GM21723 (cell line): ENCODE measurements at regions not wholly inside any gene's neighbourhood (a gene's known extent, or its start where the extent isn't known, plus 50 kb on each side); places are given as distances from the start of the nearest gene placed in this dataset.

Experiments
- ATAC-seq: cut with Tn5 transposase; IDR thresholded peaks from one replicate; pipeline ENCODE4 v1.9.1; 2021; ENCODE audit warnings: mild to moderate bottlenecking, moderate library complexity; ENCODE audit not compliant: unreplicated experiment

DNA sequence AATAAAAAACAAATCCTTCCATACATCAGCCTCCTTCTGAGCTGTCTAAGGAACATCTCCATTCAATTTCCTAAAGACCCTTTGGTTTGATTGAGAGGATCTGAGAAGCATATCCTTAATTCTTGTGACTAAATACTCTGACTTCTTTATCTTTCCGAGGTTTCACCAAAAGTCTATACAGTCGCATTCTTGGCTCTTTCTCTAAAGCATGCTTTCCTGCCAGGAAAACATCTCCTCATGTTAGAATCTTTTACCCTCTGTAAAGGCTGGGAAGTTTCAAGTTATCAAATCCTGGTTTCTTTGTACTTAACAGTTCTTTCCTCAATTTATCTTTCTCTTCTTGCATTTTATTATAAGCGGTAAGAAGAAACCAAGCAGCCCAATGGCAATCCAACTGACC, 630.4 kb downstream of the PTPRC start:
- no peak for ATAC-seq

DNA sequence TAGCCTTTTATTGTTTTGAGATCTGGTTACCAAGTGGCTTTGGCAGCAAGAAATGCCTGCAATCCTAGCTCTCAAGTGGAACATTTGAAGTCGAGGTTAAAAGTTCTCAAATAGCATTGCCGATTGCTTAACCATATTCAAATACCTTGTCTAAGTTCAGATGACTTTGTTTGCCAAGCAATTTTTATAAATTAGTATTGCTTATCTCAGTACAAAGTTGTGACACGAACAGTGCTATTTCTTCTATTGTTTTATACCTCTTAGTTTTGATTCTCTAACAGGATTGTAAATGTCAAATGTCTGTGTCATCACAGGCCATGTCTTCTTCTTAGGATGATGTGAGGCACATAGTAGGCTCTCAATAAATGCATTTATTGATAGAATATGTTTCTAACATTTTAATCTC, 633.3 kb downstream of the PTPRC start:
- no peak for ATAC-seq

DNA sequence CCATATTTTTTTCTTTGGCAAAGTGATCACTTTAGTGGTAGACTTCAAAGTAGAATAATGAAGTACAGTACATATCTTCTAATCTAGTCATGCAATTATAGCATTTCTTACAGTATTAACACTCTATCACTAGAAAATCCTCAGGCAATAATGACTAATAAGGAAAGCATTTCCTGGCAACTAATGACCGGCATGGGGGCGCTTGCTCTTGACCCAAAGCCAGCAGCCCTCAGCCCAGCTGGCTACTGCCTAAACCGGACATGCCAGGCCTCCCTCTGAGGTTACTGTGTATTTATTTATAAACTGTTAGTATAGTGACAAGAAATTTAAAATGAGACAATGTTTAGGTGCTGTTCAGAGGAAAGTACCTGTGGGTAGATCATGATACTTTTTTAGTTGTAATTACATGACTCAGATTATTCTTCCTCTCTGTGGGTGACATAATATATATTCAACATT, 633.8 kb downstream of the PTPRC start:
- ATAC-seq, result peak; percentile 56

DNA sequence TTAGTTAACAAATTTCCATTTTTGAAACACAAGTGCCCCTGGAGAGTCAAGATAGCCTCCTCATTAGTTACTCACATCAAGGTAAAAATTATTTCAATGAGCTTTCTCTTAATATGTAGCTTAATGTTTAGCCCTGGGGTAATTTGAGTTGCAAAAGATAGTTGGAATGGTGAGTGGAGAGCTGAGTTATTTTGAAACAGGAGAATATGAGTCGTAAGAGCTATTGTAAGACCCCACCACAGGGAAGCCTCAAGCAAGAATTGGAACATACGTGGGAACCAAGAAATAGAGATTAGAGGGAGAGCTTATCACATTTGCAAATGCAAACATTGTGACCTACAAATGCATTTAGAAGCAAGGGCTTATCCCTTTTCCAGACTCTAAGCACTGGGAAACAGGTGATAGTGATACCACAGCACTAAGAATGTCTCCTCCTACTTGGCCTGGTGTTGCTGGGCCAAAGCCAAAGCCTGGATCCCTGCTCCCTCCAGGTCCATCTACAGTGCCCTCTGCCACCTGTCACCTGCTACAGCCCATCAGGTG, 635.1 kb downstream of the PTPRC start:
- no peak for ATAC-seq

DNA sequence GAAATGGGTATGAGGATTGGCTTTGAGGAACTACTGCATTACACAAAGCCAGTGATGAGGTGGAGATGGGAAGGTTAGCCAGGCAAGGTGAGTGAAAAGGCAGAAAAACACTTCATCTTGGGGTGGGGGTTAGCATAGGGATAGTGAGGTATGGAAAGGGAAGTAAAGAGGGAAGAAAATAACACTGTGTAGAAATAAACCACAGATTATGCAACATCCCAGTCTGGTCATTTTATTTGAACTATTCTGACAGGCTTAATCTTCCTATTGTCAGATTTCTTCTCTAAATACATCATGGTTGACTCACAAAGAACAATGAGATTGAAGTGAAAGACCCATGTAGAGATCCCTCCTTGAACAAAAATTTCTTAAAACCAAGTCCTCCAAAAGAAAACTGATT, 640.2 kb downstream of the PTPRC start:
- ATAC-seq, result no peak

DNA sequence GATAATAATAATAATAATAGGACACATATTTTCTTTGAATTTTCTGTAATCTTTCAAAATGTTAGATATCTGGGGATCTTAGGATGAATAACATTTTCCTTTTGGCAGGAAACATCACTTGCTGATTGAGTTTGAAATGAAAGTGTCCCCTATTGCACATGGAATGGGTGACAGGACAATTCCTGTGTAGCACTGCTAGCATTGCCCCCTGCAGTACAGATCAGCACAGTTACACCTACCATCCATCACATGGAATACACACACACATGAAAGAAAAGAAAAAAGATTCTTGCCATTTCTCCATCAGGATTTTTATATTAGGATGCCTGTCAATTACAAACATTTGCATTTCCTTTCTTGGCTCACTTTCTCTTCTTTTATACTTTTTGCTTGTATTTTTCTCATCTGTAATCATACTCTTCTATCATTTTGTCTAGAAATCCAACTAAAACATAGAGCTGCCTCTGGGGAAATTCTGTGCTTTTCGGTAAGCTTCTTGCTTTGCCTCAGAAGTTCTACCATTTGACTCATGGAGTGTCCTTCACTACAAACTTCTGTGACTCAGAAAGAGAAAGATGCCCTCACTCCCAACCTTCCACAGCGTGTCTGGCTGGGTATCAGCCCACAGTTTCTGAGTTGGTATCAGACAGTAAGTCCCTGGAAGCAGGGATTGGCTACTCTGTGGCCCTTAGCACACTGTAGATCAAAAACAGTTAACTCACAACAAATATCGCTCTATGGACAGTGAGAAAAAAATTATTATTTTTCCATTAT, 641.2 kb downstream of the PTPRC start:
- ATAC-seq, result no peak

DNA sequence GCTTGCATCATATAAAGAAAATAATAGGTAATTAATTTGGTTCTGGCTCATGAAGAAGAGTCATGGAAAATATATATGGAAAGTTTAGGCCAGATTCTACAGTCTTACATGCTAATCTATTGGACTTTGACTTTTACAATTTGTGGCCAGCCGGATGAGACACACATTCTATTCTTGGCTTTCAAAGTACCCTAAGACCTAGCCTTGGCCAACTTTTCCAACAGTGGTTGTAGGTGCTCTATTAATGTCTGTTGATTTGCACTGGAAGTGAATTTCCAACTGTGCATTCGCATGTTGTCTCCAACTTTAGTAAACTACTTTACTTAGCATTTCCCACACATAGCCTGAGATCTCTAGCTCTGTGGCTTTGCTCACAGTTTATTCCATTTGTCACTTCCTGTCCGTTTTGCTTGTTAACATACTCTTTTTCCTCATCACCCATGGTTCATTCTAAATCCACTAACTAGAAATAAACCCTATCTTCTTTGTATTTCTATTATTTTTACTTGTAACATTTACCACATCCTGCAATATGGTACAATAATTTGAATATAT, 644.0 kb downstream of the PTPRC start:
- no peak for ATAC-seq

DNA sequence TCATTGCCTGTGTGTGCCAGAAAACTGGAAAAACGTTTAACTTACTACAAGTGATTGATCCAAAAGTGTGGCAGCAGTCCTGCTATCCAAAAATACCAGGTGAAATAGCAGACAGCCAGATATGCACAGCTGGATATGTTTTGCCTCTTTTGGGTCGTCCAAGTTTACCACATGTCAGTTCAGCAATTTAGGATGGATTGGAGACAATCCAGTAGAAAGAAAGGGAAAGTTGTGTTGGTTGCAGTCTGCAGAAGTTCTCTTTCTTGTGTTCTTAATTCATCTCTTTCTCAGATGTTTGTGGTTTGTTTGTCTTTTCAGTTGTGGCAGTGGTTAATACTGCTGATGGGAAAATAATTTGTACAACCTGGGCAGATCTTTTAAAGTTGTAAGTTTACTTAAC, 645.0 kb downstream of the PTPRC start:
- no peak for ATAC-seq

DNA sequence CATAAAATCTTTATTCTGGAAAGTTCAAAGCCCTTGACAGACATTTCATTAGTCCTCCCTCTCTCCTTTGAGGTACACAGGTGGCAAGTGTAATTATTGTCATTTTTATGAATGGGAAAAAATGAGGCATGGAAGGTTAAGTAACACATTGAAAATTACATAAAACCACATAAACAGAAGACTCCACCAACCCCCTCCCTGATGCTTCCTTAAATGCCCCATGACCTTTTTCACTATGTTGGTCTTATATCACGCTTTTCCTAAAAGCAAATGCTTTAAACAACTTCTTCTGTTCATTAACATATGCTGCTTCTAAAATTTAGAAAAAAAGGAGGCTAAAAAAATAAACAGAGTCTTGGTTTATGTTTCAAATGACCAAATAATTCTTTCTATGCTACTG, 648.4 kb downstream of the PTPRC start:
- no peak for ATAC-seq

DNA sequence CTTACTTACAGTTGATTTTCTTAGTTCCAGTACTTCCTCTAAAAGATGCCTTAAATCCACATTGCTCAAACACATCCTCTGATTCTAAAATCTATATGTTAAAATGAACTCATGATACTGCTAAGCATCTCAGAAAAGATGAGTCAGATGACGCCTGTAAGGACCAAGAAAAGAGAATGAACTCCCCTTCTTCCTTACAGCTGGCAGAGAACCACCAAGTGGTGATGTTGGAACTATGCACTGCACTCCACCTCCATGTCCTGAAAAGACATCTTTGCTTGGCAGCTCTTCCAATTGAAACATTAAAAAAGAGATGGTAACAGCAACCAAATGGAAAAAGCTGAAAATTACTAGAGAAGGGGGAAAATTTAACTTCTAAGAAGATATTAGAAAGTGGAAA, 648.8 kb downstream of the PTPRC start:
- ATAC-seq, result no peak

DNA sequence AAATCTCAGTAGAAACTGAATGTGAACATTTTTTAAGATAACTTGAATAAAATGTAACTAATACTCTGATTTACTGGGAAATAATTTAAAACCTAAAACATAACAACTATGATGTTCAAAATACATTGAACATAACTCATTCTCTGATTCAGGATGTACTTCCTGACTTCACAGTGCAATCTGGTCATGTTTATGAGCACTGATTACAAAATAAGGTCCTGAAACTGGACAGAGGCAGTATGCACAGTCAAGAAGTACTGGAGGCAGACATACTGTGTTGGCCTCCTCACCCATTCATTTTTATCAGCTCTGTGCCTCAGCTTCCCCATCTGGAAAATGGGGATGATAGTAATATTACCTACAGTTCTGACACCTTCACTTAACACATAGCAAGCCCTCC, 651.3 kb downstream of the PTPRC start:
- no peak for ATAC-seq

DNA sequence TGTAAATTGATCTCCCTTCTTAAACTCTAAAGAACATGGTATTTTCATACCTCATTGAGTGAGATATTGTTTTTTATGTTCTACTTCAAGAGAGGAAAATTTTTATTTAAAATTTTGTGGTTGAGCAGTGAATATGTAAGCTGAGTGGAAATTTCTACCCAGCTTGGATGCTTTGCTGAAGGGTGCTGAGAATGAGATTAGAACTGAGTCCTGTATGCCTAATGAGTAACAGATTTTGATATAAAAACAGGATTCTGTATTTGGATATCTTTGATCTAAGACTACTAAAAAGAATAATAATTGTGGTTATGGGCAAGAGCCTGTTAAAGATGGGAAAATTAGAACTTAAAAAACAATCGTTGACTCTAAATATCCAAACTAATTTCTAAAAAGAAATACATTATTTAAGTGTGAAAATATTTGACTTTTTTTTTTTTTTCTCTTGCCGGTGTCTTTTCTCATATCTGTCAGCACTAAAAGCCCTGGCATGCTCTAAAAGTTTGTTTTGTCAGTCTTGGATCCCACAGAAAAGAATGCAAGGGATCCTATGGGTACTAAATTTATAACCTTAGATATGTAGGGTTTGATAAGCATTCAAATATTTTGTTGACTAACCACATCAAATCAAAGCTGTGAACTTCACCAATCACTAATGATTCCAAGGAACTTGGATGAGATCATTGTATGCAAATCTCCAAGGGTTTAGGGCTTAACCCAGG, 652.3 kb downstream of the PTPRC start:
- no peak for ATAC-seq

DNA sequence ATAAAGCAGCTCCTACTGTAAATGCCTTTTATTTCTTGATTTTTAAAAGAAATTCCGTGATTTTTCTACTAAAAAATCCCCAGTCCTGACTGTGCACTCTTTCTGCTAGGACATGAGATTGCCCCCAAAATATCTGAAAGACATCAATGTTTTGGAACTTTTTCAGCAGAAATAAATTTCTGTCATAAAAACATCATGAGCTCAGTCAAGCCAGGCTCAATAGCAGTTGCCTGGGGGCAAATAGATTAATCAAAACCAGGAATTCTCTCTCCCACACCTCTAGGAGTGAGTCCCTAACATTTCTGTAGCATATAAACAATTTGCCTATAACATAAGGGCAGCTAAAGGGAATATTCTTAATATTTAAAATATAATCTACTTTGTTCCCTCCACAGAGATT, 654.1 kb downstream of the PTPRC start:
- no peak for ATAC-seq

DNA sequence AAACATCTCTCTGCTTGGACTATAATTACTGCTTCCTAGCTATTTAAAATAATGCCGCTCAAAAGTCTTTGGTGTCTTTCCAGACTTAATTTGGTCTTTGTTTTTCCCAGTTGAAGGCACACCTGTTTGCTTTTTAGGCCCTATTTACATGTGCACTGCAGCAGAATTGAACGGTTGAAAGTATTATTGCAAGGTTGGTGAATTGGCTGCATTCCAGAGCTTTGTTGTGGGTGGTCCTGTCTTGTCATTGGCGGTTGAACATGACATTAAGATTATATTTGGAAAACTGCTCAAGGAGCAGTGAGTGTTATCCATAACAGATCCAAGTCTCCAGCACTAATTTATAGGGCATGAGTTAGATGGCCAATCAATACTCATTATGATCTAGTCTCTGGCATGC, 656.3 kb downstream of the PTPRC start:
- no peak for ATAC-seq

DNA sequence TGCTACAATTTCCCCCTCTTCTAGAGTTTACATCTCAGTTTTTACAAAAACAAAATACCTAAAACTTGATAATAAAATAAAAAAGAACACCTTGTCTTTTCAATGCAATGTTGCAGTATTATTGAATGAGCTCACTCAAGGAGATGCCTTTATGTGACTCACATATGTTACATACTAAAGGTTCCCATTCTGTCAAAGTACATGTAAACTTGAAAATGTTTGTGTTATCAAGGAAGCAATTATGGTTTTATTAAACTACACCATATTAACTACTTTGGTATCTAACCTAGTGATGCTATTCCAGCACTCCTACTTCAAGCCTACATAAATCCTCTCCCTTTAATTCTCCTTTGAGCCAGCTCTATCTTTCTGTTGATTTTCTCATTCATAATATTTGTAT, 658.3 kb downstream of the PTPRC start:
- ATAC-seq, result no peak

DNA sequence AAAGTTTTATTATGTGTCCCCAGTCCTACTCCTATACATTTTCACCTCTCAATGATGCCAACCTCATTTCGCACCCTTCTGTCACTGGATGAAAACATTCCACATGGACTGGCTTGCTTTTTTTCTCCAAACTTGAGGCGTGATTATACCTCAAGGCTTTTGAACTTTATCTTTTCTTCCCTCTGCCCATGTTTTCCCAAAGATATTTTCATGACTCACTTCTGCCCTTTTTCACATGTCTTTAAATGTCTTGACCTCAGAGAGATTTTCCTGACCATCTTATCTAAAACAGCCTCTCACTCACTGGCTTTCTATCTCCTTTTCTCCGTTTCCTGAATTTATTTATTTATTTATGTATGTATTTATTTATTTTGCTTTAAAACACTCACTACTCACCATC, 659.0 kb downstream of the PTPRC start:
- no peak for ATAC-seq

DNA sequence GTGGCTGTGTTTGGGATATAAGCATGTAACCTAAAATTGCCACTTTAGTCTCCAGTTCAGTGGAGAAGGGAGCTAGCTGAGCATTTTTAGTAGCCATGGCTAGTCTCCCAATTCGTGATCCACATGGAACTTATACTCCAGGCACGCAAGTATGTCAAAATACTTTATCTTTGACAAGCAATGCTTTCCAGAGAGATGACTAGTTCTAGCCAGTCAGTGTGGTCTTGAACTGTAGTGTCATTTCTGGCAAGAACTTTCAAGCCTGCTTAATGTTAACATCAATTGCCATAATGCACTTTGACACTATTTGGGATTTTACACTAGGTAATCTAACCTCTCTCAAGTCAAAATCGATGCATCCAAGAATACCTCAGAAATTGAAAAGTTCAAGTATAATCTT, 660.0 kb downstream of the PTPRC start:
- ATAC-seq, result no peak

DNA sequence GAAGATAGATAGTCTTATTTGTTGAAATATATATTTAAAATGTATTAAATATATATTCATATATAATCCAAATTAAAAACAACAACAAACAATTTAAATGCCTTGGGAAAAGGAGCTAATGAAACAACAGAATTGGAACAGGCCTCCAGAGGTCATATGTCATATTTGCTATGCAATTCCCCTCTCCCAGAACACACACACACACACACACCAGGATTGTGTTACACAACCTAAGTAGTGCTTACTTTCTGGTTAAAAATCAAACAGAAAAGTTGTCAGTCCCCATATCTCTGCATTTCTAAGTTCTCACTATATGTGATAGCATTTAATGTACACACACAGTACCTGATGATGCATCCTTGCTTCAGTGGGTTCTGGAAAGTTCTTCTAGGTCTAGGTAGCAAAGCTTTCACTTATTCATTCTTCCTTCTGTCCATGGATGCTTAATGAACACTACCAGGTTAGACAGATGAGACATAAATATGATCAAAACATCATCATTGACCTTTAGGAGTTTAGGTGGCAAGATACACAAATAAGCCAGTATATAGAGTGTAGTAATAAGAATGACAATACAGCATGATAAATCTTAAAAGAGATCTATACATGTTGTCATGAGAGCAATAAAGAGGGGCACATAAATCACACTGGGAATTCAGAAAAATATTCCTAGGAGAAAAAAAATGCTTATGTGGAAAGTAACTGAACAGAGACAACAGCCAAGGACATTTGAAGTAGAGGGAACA, 662.8 kb downstream of the PTPRC start:
- no peak for ATAC-seq

DNA sequence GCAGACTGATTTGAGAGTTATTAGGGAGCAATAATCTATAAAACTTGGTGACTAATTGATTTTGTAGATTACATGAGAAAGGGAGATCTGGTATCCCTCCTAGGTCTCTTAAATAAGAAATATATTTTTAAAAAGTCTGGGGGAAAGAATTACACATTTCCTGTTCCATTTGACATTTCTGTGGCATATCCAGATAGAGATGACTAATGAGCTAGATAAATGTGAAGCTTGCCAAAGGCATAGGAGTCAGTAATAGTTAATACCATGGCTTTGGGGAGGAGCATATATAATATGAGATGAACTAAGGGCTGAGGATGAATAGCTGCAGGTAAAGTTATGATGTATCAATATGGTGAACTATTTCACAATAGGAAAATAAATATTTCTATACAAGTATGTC, 663.7 kb downstream of the PTPRC start:
- ATAC-seq, result no peak

DNA sequence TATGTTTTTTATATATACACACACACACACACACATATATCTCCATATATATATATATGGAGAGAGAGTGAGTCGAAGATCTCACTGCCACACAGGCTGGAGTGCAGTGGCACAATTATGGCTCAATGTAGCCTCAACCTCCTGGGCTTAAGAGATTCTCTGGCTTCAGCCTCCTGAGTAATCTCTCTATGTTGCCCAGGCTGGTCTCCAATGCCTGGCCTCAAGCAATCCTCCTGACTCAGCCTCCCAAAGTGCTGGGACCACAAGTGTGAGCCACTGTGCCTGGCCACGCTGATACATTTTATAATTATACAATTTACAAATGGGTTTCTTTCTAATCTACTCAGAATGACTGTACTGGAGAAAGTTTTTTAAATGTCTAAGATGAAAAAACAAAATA, 664.2 kb downstream of the PTPRC start:
- no peak for ATAC-seq

DNA sequence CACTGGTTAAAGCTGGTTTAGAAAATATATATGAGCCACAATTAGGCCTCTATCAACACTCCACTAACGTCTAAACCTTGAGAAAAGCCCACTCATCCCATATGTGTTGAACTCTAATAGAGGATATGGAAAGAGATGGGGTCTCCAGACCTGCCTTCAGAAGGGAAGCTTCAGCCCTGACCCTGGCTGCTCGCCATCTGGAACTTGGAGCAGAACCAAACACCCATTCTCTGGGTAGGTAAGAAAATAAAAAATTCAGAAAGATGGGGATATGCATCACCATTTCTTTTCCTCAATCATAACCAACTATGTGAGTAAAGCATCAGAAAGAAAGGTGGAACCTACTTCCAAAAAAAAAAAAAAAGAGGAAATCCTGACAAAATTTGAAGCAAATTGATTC, 666.2 kb downstream of the PTPRC start:
- ATAC-seq, result no peak
